ENCODE measurements at regions not wholly inside any gene's neighbourhood (a gene's known extent, or its start where the extent isn't known, plus 50 kb on each side); places are given as distances from the start of the nearest gene placed in this dataset.

DNA sequence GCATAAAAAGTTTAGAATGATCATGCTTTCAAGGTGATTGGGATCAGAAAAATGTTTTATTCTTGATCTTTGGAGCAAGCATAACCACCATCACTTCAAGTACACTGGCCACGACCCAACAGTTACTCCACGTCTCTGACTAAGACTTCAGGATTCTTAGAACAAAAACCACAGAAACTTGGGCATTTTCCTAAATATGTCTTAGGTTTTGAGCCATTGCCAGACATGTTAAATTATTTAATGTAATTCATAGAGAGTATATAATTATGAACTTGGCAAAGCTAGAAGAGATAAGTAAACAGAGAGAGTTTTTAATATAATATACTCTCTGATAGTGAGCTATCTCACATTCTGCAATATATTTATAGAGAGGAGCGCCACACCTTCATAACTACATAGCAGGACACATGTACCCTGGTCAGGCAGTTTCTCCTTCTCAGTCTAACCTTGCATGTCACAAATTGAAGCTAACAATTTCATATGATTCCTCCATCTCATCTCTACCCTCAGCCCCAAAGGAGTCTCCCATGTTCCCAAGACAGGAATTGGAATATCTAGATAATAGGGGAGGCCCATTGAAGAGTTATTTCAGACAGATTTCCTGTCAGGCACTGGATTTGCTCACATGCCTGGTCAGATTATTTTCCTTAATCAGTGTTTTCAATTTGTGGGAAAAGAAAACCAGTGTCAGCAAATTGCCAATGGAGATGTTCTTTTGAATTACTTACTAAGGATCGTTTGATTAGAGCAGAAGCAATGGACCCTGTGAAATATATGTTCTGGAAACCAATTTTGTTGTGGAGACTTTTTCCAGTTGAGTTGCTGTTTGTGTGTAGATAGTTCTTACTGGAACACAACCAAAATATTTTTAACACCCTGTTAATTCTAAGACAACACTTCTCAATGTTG, 61.7 kb upstream of the GUCY1A1 start:
- TF ChIP-seq, protein P1, sequence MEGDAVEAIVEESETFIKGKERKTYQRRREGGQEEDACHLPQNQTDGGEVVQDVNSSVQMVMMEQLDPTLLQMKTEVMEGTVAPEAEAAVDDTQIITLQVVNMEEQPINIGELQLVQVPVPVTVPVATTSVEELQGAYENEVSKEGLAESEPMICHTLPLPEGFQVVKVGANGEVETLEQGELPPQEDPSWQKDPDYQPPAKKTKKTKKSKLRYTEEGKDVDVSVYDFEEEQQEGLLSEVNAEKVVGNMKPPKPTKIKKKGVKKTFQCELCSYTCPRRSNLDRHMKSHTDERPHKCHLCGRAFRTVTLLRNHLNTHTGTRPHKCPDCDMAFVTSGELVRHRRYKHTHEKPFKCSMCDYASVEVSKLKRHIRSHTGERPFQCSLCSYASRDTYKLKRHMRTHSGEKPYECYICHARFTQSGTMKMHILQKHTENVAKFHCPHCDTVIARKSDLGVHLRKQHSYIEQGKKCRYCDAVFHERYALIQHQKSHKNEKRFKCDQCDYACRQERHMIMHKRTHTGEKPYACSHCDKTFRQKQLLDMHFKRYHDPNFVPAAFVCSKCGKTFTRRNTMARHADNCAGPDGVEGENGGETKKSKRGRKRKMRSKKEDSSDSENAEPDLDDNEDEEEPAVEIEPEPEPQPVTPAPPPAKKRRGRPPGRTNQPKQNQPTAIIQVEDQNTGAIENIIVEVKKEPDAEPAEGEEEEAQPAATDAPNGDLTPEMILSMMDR (IDR thresholded peaks at IDR 0.05), result no peak
- TF ChIP-seq POLR2A (IDR thresholded peaks at IDR 0.05), result no peak
- H3K27me3 ChIP-seq, result no peaks in the 10 kb centered on the region
- no peaks in the 10 kb centered on the region for H3K4me1 ChIP-seq
- intact Hi-C loops (cut with DNase I), result no loop called here
- H3K9me3 ChIP-seq, result no peaks in the 10 kb centered on the region
- H3K36me3 ChIP-seq, result no peaks in the 10 kb centered on the region
- 53% methylated on average over 3 of the region's 4 CpGs for WGBS (ENCODE audit: insufficient coverage, low coverage, low lambda C conversion rate, missing lambda C conversion rate)
- no peak overlapping the region for H3K27ac ChIP-seq
- no peak for DNase-seq
- H3K4me3 ChIP-seq, result no peak overlapping the region
- ATAC-seq, result no peak

DNA sequence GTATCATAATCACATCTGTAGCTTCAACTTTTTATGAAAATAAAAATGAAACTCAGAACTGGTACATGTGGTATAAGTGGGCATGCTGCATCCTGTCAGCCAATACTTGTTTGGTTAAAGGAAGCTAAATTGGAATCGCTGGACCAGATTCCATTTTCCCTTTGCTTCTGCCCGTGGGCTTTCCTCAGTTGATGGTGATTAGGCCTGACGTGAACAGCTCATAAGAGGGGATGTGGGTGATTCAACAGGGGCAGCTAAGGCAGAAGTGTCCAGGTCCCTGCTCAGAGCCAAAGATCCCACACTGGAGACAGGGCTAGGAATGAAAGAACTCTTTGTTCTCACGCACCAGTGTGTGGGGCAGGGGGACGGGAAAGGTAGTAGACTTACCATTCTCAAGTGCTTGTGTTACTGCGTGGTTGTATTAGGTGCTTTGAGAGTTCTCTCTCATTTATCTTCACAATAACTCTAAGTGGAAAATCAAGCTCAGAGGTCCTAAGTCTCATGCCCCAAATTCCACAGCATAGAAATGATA, 63.2 kb upstream of the GUCY1A1 start:
- TF ChIP-seq, protein P1 (IDR thresholded peaks at IDR 0.05), result no peak
- no peak overlapping the region for H3K4me3 ChIP-seq
- WGBS (ENCODE audit: insufficient coverage, low coverage, low lambda C conversion rate, missing lambda C conversion rate), result 77% methylated on average over 3 of the region's 6 CpGs
- no peak for ATAC-seq
- H3K9me3 ChIP-seq, result no peaks in the 10 kb centered on the region
- H3K27ac ChIP-seq, result no peak overlapping the region
- H3K4me1 ChIP-seq, result no peaks in the 10 kb centered on the region
- intact Hi-C loops (cut with DNase I), result no loop called here
- DNase-seq, result no peak
- H3K36me3 ChIP-seq, result no peaks in the 10 kb centered on the region
- H3K27me3 ChIP-seq, result no peaks in the 10 kb centered on the region

DNA sequence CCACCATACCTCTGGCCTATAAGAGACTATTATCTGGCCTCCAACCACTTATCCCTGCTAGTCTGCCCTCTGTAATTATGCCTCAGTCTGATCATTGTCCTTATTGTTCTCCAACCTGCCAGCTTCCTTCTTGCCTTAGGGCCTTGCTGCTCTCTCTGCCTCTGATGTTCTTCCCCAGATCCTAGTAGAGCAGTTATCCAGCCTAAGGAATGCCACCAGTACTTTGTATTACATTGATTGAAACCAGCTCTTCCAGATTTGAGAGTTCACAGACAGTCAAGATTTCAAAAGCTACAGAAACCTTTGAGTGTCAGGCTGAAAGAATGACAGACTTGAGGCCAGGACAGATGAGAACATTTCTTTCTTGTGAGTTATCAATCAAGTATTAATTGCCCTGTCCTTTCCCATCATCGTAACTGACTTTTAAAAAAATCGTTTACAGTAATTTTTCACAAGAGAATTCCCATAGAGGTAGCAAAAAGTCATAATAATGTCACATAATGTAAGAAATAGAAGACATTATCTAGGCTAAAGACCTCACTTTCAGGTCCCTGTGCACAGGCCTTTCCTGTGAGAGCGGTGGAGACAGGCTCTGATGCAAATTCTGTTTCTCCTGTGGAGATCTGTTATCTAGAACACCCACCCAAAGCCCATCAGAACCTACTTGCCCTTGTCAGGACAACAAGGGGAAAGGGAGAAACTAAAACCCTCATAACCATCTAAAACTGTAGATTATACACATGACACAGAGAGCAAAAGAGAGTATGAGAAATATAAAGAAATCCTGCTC, 64.1 kb upstream of the GUCY1A1 start:
- ATAC-seq (no peak), DNase-seq (no peak)
- TF ChIP-seq, protein P1 (IDR thresholded peaks at IDR 0.05), result no peak
- no peak for TF ChIP-seq POLR2A (IDR thresholded peaks at IDR 0.05)
- no peaks in the 10 kb centered on the region for H3K27me3 ChIP-seq
- H3K9me3 ChIP-seq, result no peaks in the 10 kb centered on the region
- no peak overlapping the region for H3K4me3 ChIP-seq
- peaks cover 0 to 2% (median 0%) of the 10 kb centered on the region in 4 donors for H3K4me1 ChIP-seq
- H3K27ac ChIP-seq, result no peak overlapping the region
- WGBS (ENCODE audit: insufficient coverage, low coverage, low lambda C conversion rate, missing lambda C conversion rate), result 77% methylated on average over 3 of the region's 3 CpGs
- no peaks in the 10 kb centered on the region for H3K36me3 ChIP-seq
- intact Hi-C loops (cut with DNase I), result no loop called here

DNA sequence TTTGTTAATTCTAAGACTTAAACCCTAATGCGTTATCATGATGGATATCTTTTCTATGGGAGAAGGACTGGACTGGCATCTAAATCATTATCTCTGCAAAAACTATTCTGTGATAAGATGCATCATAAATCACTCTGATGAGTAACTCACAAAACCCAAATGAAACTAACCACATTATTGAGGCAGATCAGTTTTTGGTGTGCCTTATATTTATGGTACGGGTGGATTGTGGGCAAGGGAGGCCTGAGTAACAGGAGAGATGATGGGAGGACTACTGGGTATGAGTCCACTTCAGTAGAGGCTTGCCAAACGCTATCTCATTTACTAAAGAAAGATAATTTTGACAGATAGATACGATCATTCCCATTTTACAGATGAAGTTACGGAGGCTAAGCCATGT, 66.4 kb upstream of the GUCY1A1 start:
- Histone ChIP-seq H3K27me3 (no peaks in the 10 kb centered on the region), H3K9me3 (no peaks in the 10 kb centered on the region), H3K4me1 (peaks cover 0 to 10% (median 0%) of the 10 kb centered on the region in 4 donors), H3K36me3 (no peaks in the 10 kb centered on the region), H3K27ac (no peak overlapping the region), H3K4me3 (no peak overlapping the region)
- no peak for ATAC-seq
- TF ChIP-seq, protein P1 (IDR thresholded peaks at IDR 0.05), result no peak
- no peak for TF ChIP-seq POLR2A (IDR thresholded peaks at IDR 0.05)
- DNase-seq, result no peak
- WGBS (ENCODE audit: insufficient coverage, low coverage, low lambda C conversion rate, missing lambda C conversion rate), result 91% methylated on average over 5 of the region's 5 CpGs
- intact Hi-C loops (cut with DNase I), result no loop called here
